SK-N-SH treated with all-trans-retinoic acid at 6 μM for 48 hours (cell line): ENCODE measurements at regions not wholly inside any gene's neighbourhood (a gene's known extent, or its start where the extent isn't known, plus 50 kb on each side); places are given as distances from the start of the nearest gene placed in this dataset.
"Not testable (repeated sequence)": the region's sequence is repeated elsewhere in the genome, so short reads cannot be mapped to it uniquely, and the experiment has no call there.

Experiments used
- ATAC-seq: fragments of 200-7000 bp; cut with Tn5 transposase; 3 replicates; pipeline ENCODE4 v1.9.1; 2020; ENCODE audit warnings: mild to moderate bottlenecking, moderate library complexity
- ARNTL ChIP-seq: fragments of 450-650 bp; formaldehyde crosslinking; IDR thresholded peaks from 2 replicates; pipeline ENCODE4 v1.5.0; 2020; ENCODE audit warnings: low read depth, mild to moderate bottlenecking, moderate library complexity, borderline replicate concordance
- BACH2 ChIP-seq: fragments of 250-450 bp; sonication (Bioruptor Pico); IDR thresholded peaks from 2 replicates; pipeline ENCODE4 v1.9.0; 2021; ENCODE audit warnings: mild to moderate bottlenecking, borderline replicate concordance
- CSDC2 ChIP-seq: fragments of 250-450 bp; sonication (Bioruptor Pico); IDR thresholded peaks from 2 replicates; pipeline ENCODE4 v1.5.0; 2020; ENCODE audit warnings: mild to moderate bottlenecking, moderate library complexity
- ESRRG ChIP-seq: fragments of 250-450 bp; sonication (Bioruptor Pico); IDR thresholded peaks from 2 replicates; pipeline ENCODE4 v1.6.1; 2021; ENCODE audit warnings: mild to moderate bottlenecking
- GLIS3 ChIP-seq: fragments of 250-450 bp; sonication (Bioruptor Pico); IDR thresholded peaks from 2 replicates; pipeline ENCODE4 v1.5.0; 2020; ENCODE audit warnings: mild to moderate bottlenecking, moderate library complexity
- ISL1 ChIP-seq: fragments of 250-450 bp; sonication (Bioruptor Pico); IDR thresholded peaks from 2 replicates; pipeline ENCODE4 v2.1.2; 2022; ENCODE audit warnings: mild to moderate bottlenecking, moderate library complexity
- OSR1 ChIP-seq: fragments of 250-450 bp; sonication (Bioruptor Pico); IDR thresholded peaks from 2 replicates; pipeline ENCODE4 v1.8.0; 2022; ENCODE audit warnings: moderate library complexity, mild to moderate bottlenecking, inconsistent platforms
- PPARA ChIP-seq: fragments of 250-450 bp; sonication (Bioruptor Pico); IDR thresholded peaks from 2 replicates; pipeline ENCODE4 v1.5.0; 2020; ENCODE audit warnings: mild to moderate bottlenecking, borderline replicate concordance
- RARB ChIP-seq: fragments of 250-450 bp; sonication (Bioruptor Pico); IDR thresholded peaks from 2 replicates; pipeline ENCODE4 v1.8.0; 2021; ENCODE audit warnings: mild to moderate bottlenecking, moderate library complexity
- SNAI2 ChIP-seq: fragments of 250-450 bp; sonication (Bioruptor Pico); IDR thresholded peaks from 2 replicates; pipeline ENCODE4 v1.5.0; 2020; ENCODE audit warnings: mild to moderate bottlenecking, moderate library complexity
- TCF4 ChIP-seq: fragments of 250-450 bp; sonication (Bioruptor Pico); IDR thresholded peaks from 2 replicates; pipeline ENCODE4 v1.8.0; 2021; ENCODE audit warnings: mild to moderate bottlenecking, moderate library complexity, borderline replicate concordance
- TOX ChIP-seq: fragments of 250-450 bp; sonication (Bioruptor Pico); IDR thresholded peaks from 2 replicates; pipeline ENCODE4 v1.8.0; 2021; ENCODE audit warnings: mild to moderate bottlenecking, moderate library complexity, borderline replicate concordance
- ZC3H10 ChIP-seq: fragments of 250-450 bp; sonication (Bioruptor Pico); IDR thresholded peaks from 2 replicates; pipeline ENCODE4 v1.5.1; 2021; ENCODE audit warnings: mild to moderate bottlenecking, moderate library complexity
- ZFP30 ChIP-seq: fragments of 450-650 bp; formaldehyde crosslinking; IDR thresholded peaks from 2 replicates; pipeline ENCODE4 v1.5.0; 2022; ENCODE audit warnings: mild to moderate bottlenecking, moderate library complexity
- ZNF565 ChIP-seq: fragments of 450-650 bp; formaldehyde crosslinking; conservative IDR thresholded peaks from 2 replicates; pipeline ENCODE4 v1.5.0; 2020; ENCODE audit warnings: low read depth, mild to moderate bottlenecking, moderate library complexity
- ZNF70 ChIP-seq: fragments of 450-650 bp; formaldehyde crosslinking; IDR thresholded peaks from 2 replicates; pipeline ENCODE4 v1.5.0; 2020; ENCODE audit warnings: mild to moderate bottlenecking, moderate library complexity
- ZNF8 ChIP-seq: fragments of 450-650 bp; formaldehyde crosslinking; IDR thresholded peaks from 2 replicates; pipeline ENCODE4 v1.5.0; 2020; ENCODE audit warnings: mild to moderate bottlenecking, moderate library complexity
- TF ChIP-seq, protein P1 (sequence below): fragments of 250-450 bp; sonication (Bioruptor Pico); IDR thresholded peaks from 2 replicates; pipeline ENCODE4 v1.5.0; 2020; ENCODE audit warnings: mild to moderate bottlenecking, moderate library complexity
- TF ChIP-seq, protein P2 (sequence below): fragments of 250-450 bp; sonication (Bioruptor Pico); IDR thresholded peaks from 2 replicates; pipeline ENCODE4 v1.8.0; 2021; ENCODE audit warnings: low read depth, mild to moderate bottlenecking, moderate library complexity, borderline replicate concordance
- TF ChIP-seq, protein P3 (sequence below): fragments of 250-450 bp; sonication (Bioruptor Pico); IDR thresholded peaks from 2 replicates; pipeline ENCODE4 v1.8.0; 2020; ENCODE audit warnings: mild to moderate bottlenecking, moderate library complexity, borderline replicate concordance

DNA sequence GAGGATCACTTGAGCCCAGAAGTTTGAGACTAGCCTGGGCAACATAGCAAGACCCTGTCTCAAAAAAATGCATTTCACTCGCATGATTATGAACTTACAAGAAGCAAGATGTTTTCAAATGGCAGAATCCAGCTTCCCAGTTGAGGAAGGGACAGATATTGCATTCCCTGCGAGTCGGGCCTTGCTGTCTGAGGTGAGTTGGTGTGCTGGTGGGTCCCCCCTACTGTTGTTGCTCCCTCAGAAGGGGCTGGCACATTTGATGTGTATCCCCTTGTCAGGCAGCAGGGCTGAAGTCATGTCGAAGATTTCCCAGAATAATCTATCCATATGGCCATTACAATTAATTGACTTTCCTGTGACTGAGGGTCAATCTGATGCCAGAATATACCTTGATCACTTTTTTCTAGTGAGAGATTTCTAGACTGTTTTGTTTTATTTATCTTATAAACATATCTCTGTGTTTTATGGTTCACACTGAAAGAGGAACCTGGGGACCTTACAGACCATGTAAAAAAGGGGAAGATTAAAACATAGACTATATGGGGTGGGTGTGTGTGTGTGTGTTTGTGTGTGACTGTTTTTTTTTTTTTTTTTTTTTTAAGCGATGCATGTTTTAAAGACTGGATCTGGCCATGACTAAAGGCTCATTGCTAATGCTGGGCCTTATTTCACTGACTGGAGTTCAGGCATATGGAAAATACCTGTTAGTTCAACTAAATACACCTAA, 112.1 kb upstream of the MRPS22 start:
- ATAC-seq = no peak
- TF ChIP-seq, protein P1, sequence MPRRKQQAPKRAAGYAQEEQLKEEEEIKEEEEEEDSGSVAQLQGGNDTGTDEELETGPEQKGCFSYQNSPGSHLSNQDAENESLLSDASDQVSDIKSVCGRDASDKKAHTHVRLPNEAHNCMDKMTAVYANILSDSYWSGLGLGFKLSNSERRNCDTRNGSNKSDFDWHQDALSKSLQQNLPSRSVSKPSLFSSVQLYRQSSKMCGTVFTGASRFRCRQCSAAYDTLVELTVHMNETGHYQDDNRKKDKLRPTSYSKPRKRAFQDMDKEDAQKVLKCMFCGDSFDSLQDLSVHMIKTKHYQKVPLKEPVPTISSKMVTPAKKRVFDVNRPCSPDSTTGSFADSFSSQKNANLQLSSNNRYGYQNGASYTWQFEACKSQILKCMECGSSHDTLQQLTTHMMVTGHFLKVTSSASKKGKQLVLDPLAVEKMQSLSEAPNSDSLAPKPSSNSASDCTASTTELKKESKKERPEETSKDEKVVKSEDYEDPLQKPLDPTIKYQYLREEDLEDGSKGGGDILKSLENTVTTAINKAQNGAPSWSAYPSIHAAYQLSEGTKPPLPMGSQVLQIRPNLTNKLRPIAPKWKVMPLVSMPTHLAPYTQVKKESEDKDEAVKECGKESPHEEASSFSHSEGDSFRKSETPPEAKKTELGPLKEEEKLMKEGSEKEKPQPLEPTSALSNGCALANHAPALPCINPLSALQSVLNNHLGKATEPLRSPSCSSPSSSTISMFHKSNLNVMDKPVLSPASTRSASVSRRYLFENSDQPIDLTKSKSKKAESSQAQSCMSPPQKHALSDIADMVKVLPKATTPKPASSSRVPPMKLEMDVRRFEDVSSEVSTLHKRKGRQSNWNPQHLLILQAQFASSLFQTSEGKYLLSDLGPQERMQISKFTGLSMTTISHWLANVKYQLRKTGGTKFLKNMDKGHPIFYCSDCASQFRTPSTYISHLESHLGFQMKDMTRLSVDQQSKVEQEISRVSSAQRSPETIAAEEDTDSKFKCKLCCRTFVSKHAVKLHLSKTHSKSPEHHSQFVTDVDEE (CRISPR knock-in tag) = no peak
- TF ChIP-seq ZNF565 (CRISPR knock-in tag) (no peak), CSDC2 (no peak), ZC3H10 (no peak), PPARA (CRISPR knock-in tag) (no peak), ZNF8 (no peak), GLIS3 (CRISPR knock-in tag) (no peak), ZFP30 (CRISPR knock-in tag) (no peak)
- TF ChIP-seq, protein P2, sequence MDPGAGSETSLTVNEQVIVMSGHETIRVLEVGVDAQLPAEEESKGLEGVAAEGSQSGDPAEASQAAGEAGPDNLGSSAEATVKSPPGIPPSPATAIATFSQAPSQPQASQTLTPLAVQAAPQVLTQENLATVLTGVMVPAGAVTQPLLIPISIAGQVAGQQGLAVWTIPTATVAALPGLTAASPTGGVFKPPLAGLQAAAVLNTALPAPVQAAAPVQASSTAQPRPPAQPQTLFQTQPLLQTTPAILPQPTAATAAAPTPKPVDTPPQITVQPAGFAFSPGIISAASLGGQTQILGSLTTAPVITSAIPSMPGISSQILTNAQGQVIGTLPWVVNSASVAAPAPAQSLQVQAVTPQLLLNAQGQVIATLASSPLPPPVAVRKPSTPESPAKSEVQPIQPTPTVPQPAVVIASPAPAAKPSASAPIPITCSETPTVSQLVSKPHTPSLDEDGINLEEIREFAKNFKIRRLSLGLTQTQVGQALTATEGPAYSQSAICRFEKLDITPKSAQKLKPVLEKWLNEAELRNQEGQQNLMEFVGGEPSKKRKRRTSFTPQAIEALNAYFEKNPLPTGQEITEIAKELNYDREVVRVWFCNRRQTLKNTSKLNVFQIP (CRISPR knock-in tag) = no peak
- TF ChIP-seq, protein P3, sequence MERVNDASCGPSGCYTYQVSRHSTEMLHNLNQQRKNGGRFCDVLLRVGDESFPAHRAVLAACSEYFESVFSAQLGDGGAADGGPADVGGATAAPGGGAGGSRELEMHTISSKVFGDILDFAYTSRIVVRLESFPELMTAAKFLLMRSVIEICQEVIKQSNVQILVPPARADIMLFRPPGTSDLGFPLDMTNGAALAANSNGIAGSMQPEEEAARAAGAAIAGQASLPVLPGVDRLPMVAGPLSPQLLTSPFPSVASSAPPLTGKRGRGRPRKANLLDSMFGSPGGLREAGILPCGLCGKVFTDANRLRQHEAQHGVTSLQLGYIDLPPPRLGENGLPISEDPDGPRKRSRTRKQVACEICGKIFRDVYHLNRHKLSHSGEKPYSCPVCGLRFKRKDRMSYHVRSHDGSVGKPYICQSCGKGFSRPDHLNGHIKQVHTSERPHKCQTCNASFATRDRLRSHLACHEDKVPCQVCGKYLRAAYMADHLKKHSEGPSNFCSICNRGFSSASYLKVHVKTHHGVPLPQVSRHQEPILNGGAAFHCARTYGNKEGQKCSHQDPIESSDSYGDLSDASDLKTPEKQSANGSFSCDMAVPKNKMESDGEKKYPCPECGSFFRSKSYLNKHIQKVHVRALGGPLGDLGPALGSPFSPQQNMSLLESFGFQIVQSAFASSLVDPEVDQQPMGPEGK (CRISPR knock-in tag) = no peak
- TF ChIP-seq, all 23 proteins: peak for 0

DNA sequence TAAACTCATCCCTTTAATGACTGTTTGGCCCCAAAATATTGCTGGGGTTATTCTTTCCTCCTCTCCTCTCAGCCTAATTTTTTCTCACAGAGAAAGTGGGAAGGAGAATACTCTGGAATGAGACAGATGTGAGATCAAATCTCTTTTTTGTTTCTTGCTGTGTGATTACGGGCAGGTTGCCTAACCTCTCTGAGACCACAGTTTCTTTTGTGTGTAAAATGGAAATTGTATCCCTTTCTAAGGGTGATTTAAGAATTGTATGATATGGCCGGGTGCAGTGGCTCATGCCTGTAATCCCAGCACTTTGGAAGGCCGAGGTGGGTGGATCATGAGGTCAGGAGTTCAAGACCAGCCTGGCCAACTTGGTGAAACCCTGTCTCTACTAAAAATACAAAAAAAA, 111.5 kb upstream of the MRPS22 start:
- ATAC-seq = not testable (repeated sequence)

DNA sequence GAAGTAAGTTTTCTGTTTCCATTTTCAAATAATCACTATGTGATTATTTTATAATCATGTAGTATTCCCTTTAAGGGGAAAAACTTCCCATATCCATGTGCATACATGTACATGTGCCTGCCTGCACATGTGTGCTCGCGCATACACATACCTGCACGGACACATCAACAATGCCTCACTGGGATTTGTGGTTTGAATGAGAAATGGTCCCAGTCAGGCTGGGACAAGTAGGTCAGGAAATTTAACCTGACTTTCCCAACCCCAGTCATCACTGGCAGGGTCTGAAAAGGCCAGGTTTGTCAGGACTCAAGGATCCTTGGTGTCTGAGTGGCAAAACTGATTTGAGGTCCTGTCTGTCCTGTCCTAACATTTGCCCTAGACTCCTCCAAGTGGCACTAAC, 109.3 kb upstream of the MRPS22 start:
- no peak for TF ChIP-seq ESRRG
- no peak for TF ChIP-seq RARB (CRISPR knock-in tag)
- TF ChIP-seq ZNF565 (CRISPR knock-in tag) = no peak
- TF ChIP-seq, protein P1 (CRISPR knock-in tag) = no peak
- no peak for TF ChIP-seq SNAI2
- no peak for TF ChIP-seq OSR1 (CRISPR knock-in tag)
- TF ChIP-seq PPARA (CRISPR knock-in tag) = no peak
- no peak for TF ChIP-seq ISL1 (CRISPR knock-in tag)
- no peak for TF ChIP-seq TCF4 (CRISPR knock-in tag)
- no peak for TF ChIP-seq ZNF8
- no peak for TF ChIP-seq CSDC2
- ATAC-seq = no peak

DNA sequence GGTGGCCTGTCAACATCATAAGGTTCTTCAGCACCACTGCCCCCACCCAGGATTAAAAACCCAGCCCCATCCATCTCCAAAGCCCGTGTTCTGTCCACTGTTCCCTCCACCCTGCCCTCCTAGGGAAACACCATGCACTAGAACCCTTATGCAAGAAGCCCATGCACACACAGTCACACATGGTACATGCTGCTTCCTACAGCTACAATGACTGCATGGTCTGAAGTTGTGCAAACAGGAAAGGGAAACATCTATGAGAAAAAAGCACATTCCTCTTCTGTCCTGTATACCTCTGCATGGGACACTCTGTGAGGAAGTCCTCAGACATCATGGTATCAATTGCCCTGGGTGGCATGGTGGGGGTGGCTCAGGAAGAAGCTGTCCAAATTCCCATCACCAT, 108.6 kb upstream of the MRPS22 start:
- no peak for ATAC-seq
- TF ChIP-seq ZNF70 (CRISPR knock-in tag) (no peak), ZFP30 (CRISPR knock-in tag) (no peak), TOX (CRISPR knock-in tag) (no peak), ARNTL (CRISPR knock-in tag) (no peak), TCF4 (CRISPR knock-in tag) (no peak), BACH2 (CRISPR knock-in tag) (no peak), ISL1 (CRISPR knock-in tag) (no peak), ZC3H10 (no peak), SNAI2 (no peak)
- TF ChIP-seq, protein P1 (CRISPR knock-in tag) = no peak
- TF ChIP-seq, protein P2 (CRISPR knock-in tag) = no peak
